K562 (cell line): ENCODE measurements at regions not wholly inside any gene's neighbourhood (a gene's known extent, or its start where the extent isn't known, plus 50 kb on each side); places are given as distances from the start of the nearest gene placed in this dataset.

Source experiments
- ATAC-seq: fragments of 200-7000 bp; cut with Tn5 transposase; 3 replicates; pipeline ENCODE4 v1.9.1; 2020; ENCODE audit warnings: moderate library complexity
- BruUV-seq: library from RNA; stranded (reverse); fragments of 400-500 nt; replicated peaks from 2 replicates; lab custom pipeline; 2021; lab: Mats Ljungman, UMichigan
- CTCF ChIA-PET: fragments of 300-600 bp; formaldehyde crosslinking; extraction: SDS; loops from one replicate; lab custom pipeline; 2021; ENCODE audit warnings: low intra/inter-chr PET ratio; lab: Yijun Ruan, JAX
- POLR2A ChIA-PET: fragments of 300-600, 350-650 bp; sonication (Branson Sonifier 250); formaldehyde crosslinking; extraction: SDS; loops from one replicate; lab custom pipeline; 2021; ENCODE audit warnings: antibody characterized with exemption, inconsistent platforms; lab: Yijun Ruan, JAX
- DNase-seq, 4 experiments: peaks; one replicate each; pipeline versions ENCODE4 v3.0.0 to v3.0.0-alpha.2; 2011 to 2018; ENCODE audit warnings: low spot score in 3 of 4, mixed read lengths in 3 of 4; ENCODE audit errors: extremely low read depth in 1 of 4
- FAIRE-seq: peaks from 2 replicates; lab custom pipeline; 2011; peaks lifted over from hg19 to GRCh38; lab: Jason Lieb, UNC
- H2AFZ ChIP-seq: 2 replicates; pipeline ENCODE4 v1.6.0; 2011; ENCODE audit warnings: low read depth, low read length, control low read depth, inconsistent platforms
- H3K27ac ChIP-seq: fragments of 200-600 bp; 3 replicates; pipeline ENCODE4 v1.8.0; 2011; ENCODE audit warnings: low read depth, mild to moderate bottlenecking, control low read depth, inconsistent platforms, low read length, moderate library complexity, mixed read lengths; ENCODE audit errors: extremely low read depth
- H3K27me3 ChIP-seq, 2 experiments: fragments of 300-600 bp in 1 of 2; 2 replicates in 1 of 2; 3 replicates in 1 of 2; pipeline versions ENCODE4 v1.6.0 to v1.8.0; 2011; ENCODE audit warnings: inconsistent platforms in 2 of 2, low read length in 2 of 2, mild to moderate bottlenecking in 1 of 2, mixed read lengths in 1 of 2, moderate library complexity in 1 of 2; ENCODE audit not compliant: control insufficient read depth in 2 of 2, insufficient read depth in 2 of 2
- H3K36me3 ChIP-seq: fragments of 300-600 bp; 3 replicates; pipeline ENCODE4 v1.8.0; 2011; ENCODE audit warnings: mild to moderate bottlenecking, low read length, inconsistent platforms; ENCODE audit not compliant: control insufficient read depth, insufficient read depth
- H3K4me1 ChIP-seq, 2 experiments: fragments of 200-600 bp in 1 of 2; replicated peaks in 1 of 2; 2 replicates in 1 of 2; 3 replicates in 1 of 2; pipeline versions ENCODE4 v1.5.1 to v1.8.0; 2011; ENCODE audit warnings: inconsistent platforms in 2 of 2, low read length in 2 of 2, mild to moderate bottlenecking in 1 of 2, mixed read lengths in 1 of 2, moderate library complexity in 1 of 2; ENCODE audit not compliant: control insufficient read depth in 2 of 2, insufficient read depth in 2 of 2
- H3K4me2 ChIP-seq: 2 replicates; pipeline ENCODE4 v1.6.1; 2011; ENCODE audit warnings: low read length, control low read depth, inconsistent platforms, mixed read lengths; ENCODE audit not compliant: insufficient read depth
- H3K4me3 ChIP-seq: fragments of 200-600 bp; sonication (generic), shearing (Covaris generic); 2 replicates; pipeline ENCODE4 v1.5.1; 2016; ENCODE audit warnings: control low read depth, inconsistent platforms
- H3K79me2 ChIP-seq: fragments of 200-600 bp; 3 replicates; pipeline ENCODE4 v1.8.0; 2011; ENCODE audit warnings: low read length, inconsistent platforms; ENCODE audit not compliant: control insufficient read depth, insufficient read depth
- H3K9ac ChIP-seq, 2 experiments: 2 replicates each; pipeline versions ENCODE4 v1.6.0 to v1.6.1; 2011; ENCODE audit warnings: low read depth in 2 of 2, low read length in 2 of 2, control low read depth in 1 of 2, inconsistent platforms in 1 of 2, mild to moderate bottlenecking in 1 of 2, mixed read lengths in 1 of 2; ENCODE audit not compliant: insufficient read depth in 1 of 2
- H3K9me1 ChIP-seq: one replicate; pipeline ENCODE4 v1.6.0; 2011; ENCODE audit warnings: inconsistent platforms, mild to moderate bottlenecking, low read length, moderate library complexity; ENCODE audit not compliant: control insufficient read depth, insufficient read depth
- H3K9me3 ChIP-seq: replicated peaks from 2 replicates; pipeline ENCODE4 v1.5.1; 2011; ENCODE audit warnings: low read depth, low read length, inconsistent platforms; ENCODE audit not compliant: control insufficient read depth, insufficient read depth
- H4K20me1 ChIP-seq: replicated peaks from 2 replicates; pipeline ENCODE4 v1.6.1; 2011; ENCODE audit warnings: low read length, inconsistent platforms, mixed read lengths; ENCODE audit not compliant: control insufficient read depth, insufficient read depth
- BACH1 ChIP-seq: fragments of 200-800 bp; sonication (Bioruptor generic); IDR thresholded peaks from 2 replicates; pipeline ENCODE4 v1.6.1; 2016; ENCODE audit warnings: missing genetic modification characterization, missing compliant biosample characterization
- CC2D1A ChIP-seq: fragments of 450-650 bp; IDR thresholded peaks from 2 replicates; pipeline ENCODE4 v1.6.1; 2017; ENCODE audit warnings: mild to moderate bottlenecking
- CEBPB ChIP-seq: fragments of 450-650 bp; IDR thresholded peaks from 2 replicates; pipeline ENCODE4 v1.6.1; 2016; ENCODE audit warnings: missing genetic modification characterization, missing compliant biosample characterization
- ETV6 ChIP-seq, 3 experiments: fragments of 150-350 bp in 1 of 3; sonication (generic) in 1 of 3; formaldehyde crosslinking in 1 of 3; IDR thresholded peaks; 2 replicates each; pipeline versions ENCODE4 v1.6.1 to v1.8.0; 2014 to 2022; ENCODE audit warnings: borderline replicate concordance in 2 of 3, low read depth in 2 of 3, antibody characterized with exemption in 1 of 3, low read length in 1 of 3, mild to moderate bottlenecking in 1 of 3, missing genetic modification reagents in 1 of 3
- HLTF ChIP-seq: fragments of 450-650 bp; IDR thresholded peaks from 2 replicates; pipeline ENCODE4 v1.6.1; 2016
- PPARD ChIP-seq: fragments of 250-450 bp; sonication (Bioruptor Pico); IDR thresholded peaks from 2 replicates; pipeline ENCODE4 v1.8.0; 2022; ENCODE audit warnings: inconsistent platforms, mild to moderate bottlenecking, moderate library complexity
- SRSF9 ChIP-seq: fragments of 200-400 bp; formaldehyde crosslinking; IDR thresholded peaks from 2 replicates; pipeline ENCODE4 v1.6.1; 2017; ENCODE audit warnings: low read depth, low read length, borderline replicate concordance
- TGIF2 ChIP-seq: sonication (generic); formaldehyde crosslinking; IDR thresholded peaks from 2 replicates; pipeline ENCODE4 v1.8.1; 2022; ENCODE audit warnings: mild to moderate bottlenecking, missing genetic modification reagents, moderate library complexity
- ZC3H4 ChIP-seq: sonication (generic); formaldehyde crosslinking; IDR thresholded peaks from 2 replicates; pipeline ENCODE4 v1.9.0; 2021; ENCODE audit warnings: missing genetic modification reagents, borderline replicate concordance
- ZKSCAN1 ChIP-seq: fragments of 150-350 bp; IDR thresholded peaks from 2 replicates; pipeline ENCODE4 v1.6.1; 2016; ENCODE audit warnings: low read depth, low read length
- ZNF444 ChIP-seq: fragments of 250-450 bp; sonication (Bioruptor Pico); IDR thresholded peaks from 2 replicates; pipeline ENCODE4 v1.4.0; 2020; ENCODE audit warnings: mild to moderate bottlenecking, moderate library complexity
- ZNF445 ChIP-seq: fragments of 250-450 bp; sonication (Bioruptor Pico); IDR thresholded peaks from 2 replicates; pipeline ENCODE4 v1.4.0; 2020; ENCODE audit warnings: low read depth, mild to moderate bottlenecking, moderate library complexity
- ZNF785 ChIP-seq: fragments of 250-450 bp; sonication (Bioruptor Pico); IDR thresholded peaks from 2 replicates; pipeline ENCODE4 v1.4.0; 2020; ENCODE audit warnings: mild to moderate bottlenecking
- WGBS: fragments of 100-300 bp; shearing (Covaris generic); methylation state at CpG from one replicate; pipeline ENCODE4 v1.1.6; 2016; ENCODE audit warnings: low coverage, mixed read lengths; ENCODE audit not compliant: insufficient coverage; ENCODE audit errors: missing lambda C conversion rate; 5-methylcytosine and 5-hydroxymethylcytosine counted together
- in situ Hi-C: fragments of 300-500 bp; cut with MboI; formaldehyde crosslinking; loops from 4 replicates; pipeline ENCODE4 v1.15.0; 2018; ENCODE audit warnings: inconsistent platforms, mixed read lengths
- intact Hi-C: fragments of 100-400 bp; cut with micrococcal nuclease; formaldehyde crosslinking; loops from 2 replicates; pipeline ENCODE4 v1.14.2; 2022

GRCh38 chr18:55109818-55110414 lies 150.7 kb upstream of the CCDC68 start:
- no peak for ATAC-seq
- Histone ChIP-seq H3K4me2 (no peak overlapping the region), H3K27ac (no peak overlapping the region), H3K4me3 (no peak overlapping the region), H3K9ac (no peak overlapping the region), H3K79me2 (no peaks in the 10 kb centered on the region)
- BruUV-seq = no TSS peak
- CTCF ChIA-PET = no interaction called here
- in situ Hi-C loops = no loop called here
- WGBS = 0% methylated on average over 2 of the region's 2 CpGs
- TF ChIP-seq ZNF445 (no peak), ZNF444 (CRISPR knock-in tag) (no peak), ZNF785 (CRISPR knock-in tag) (no peak), BACH1 (no peak), PPARD (CRISPR knock-in tag) (no peak), CC2D1A (no peak), ZC3H4 (CRISPR knock-in tag) (no peak), TGIF2 (CRISPR knock-in tag) (no peak), SRSF9 (no peak), ZKSCAN1 (no peak), HLTF (no peak), ETV6 (IDR thresholded peaks at IDR 0.05; ENCODE audit: borderline replicate concordance in 1 of 2, low read depth in 2 of 2, low read length in 1 of 2) (no peak), ETV6 (CRISPR knock-in tag; IDR thresholded peaks at IDR 0.05; ENCODE audit: borderline replicate concordance) (no peak), CEBPB (tag) (no peak)
- TF ChIP-seq, all 486 proteins: peak for 0
- Histone ChIP-seq H3K27me3 (no peaks in the 10 kb centered on the region), H3K36me3 (no peaks in the 10 kb centered on the region), H3K9me3 (no peaks in the 10 kb centered on the region), H3K9me1 (no peaks in the 10 kb centered on the region), H4K20me1 (no peaks in the 10 kb centered on the region), H2AFZ (no peak overlapping the region), H3K4me1 (peaks cover 0 to 2% of the 10 kb centered on the region in 2 experiments; a peak in 1 of 5 replicates)
- DNase-seq = no peak
- POLR2A ChIA-PET = interaction anchor here (0.8 kb wide), 1 partner anchor 10 kb away, joined by 3 read pairs; no protein-coding TSS in a partner anchor
- intact Hi-C loops = loop anchor here (10.0 kb wide), 1 partner anchor 95 kb away; no protein-coding TSS in a partner anchor
- FAIRE-seq = no peak
